GM12865 (cell line): ENCODE measurements at regions not wholly inside any gene's neighbourhood (a gene's known extent, or its start where the extent isn't known, plus 50 kb on each side); places are given as distances from the start of the nearest gene placed in this dataset.

Experiments used
- DNase-seq: peaks from one replicate; pipeline ENCODE4 v3.0.0; 2010; ENCODE audit warnings: low read depth
- H3K4me3 ChIP-seq: 2 replicates; pipeline ENCODE4 v1.5.1; 2011; ENCODE audit warnings: mild to moderate bottlenecking, low read depth, low read length, control low read depth
- TF ChIP-seq, protein P1 (sequence below): IDR thresholded peaks from 2 replicates; pipeline ENCODE4 v1.5.1; 2011; ENCODE audit warnings: low read length, control low read depth, low read depth, inconsistent platforms; ENCODE audit not compliant: insufficient read depth; ENCODE audit errors: missing control alignments

GRCh38 chr2:66059332-66059731 lies 375.6 kb upstream of the MEIS1 start:
- DNase-seq: no peak

GRCh38 chr2:66058675-66059074 lies 376.2 kb upstream of the MEIS1 start:
- no peak for DNase-seq
- TF ChIP-seq, protein P1, sequence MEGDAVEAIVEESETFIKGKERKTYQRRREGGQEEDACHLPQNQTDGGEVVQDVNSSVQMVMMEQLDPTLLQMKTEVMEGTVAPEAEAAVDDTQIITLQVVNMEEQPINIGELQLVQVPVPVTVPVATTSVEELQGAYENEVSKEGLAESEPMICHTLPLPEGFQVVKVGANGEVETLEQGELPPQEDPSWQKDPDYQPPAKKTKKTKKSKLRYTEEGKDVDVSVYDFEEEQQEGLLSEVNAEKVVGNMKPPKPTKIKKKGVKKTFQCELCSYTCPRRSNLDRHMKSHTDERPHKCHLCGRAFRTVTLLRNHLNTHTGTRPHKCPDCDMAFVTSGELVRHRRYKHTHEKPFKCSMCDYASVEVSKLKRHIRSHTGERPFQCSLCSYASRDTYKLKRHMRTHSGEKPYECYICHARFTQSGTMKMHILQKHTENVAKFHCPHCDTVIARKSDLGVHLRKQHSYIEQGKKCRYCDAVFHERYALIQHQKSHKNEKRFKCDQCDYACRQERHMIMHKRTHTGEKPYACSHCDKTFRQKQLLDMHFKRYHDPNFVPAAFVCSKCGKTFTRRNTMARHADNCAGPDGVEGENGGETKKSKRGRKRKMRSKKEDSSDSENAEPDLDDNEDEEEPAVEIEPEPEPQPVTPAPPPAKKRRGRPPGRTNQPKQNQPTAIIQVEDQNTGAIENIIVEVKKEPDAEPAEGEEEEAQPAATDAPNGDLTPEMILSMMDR: no peak
- H3K4me3 ChIP-seq: no peak overlapping the region

More at GRCh38 chr2:66059332-66059731, 375.6 kb upstream of the MEIS1 start:
- H3K4me3 ChIP-seq: no peak overlapping the region
- TF ChIP-seq, protein P1: no peak

- TF ChIP-seq, protein P1: no peak
- no peak overlapping the region for H3K4me3 ChIP-seq
- no peak for DNase-seq
These were observed 377.1 kb upstream of the MEIS1 start for GRCh38 chr2:66057844-66058243.

DNA sequence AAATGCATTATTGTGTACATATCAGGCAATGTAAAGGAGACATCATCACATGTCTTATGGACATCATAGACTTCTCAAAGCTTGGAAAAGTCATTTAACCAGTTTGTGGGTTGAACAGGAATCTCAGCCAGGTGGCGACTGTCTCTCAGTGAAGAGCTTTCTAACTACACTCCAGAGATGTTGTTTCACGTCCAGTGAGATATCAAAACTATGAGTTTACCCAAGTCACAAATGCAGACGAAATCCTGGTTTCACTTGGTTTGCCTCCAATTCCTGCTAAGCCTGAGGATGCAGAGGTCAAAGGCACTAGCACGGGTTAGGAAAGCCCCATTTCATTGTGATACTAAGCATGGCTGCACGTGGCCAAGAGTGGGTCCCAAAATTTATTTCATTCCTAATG lies 384.5 kb upstream of the MEIS1 start:
- DNase-seq: no peak
- TF ChIP-seq, protein P1: no peak
- H3K4me3 ChIP-seq: no peak overlapping the region

DNA sequence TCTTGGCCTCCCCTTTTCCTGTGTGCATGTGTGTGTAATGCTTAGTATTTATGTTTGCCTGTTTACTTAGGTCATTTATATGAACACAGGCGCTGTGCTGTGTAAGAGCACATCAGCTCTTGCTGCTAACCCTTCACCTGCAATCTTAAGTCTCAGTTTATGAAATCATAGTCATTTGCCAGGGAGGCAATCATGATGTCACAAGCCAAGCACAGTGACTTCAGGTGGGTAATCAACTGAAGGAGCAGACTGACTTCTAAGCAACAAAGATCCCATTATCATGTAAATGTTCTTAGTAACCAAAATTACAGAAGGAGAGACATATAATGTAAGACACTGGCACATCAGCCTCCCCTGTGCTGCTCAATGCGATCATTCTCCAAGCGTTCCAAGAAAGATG lies 386.3 kb upstream of the MEIS1 start:
- no peak overlapping the region for H3K4me3 ChIP-seq
- no peak for DNase-seq
- TF ChIP-seq, protein P1: no peak

DNA sequence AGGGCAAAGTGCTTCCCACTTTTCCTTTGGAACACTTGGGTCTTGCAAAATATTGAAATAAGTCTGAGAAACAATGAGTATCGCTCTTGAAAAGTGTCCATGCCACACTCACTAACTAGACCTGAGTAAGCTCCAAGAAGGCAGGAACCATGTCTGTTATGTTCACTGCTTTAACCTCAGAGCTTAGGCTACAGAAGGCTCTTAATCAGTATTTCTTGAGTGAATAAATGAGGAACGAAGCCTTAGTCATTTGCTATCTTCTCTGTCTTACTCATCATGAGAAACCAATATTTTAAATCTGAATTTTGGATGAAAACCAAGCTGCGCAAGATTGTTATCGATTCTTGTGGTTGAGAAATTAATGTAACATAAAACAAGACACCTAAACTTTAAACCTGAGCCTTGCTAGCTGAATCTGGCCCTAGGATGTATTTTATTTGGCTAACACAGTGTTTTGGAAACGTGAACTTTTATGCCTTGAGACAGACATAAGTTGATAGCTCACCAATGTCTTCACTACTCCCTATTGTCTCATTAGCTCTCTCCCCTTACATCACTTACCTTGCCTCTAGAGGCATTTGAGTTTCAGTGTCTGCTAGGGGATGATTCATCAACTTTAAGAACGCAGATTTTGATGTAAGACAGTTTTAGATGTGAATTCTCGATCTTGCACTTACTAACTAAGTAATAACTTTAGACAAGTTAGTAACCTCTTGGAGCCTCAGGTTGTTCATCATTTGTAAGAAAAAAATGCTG lies 392.8 kb upstream of the MEIS1 start:
- DNase-seq: no peak
- TF ChIP-seq, protein P1: no peak
- H3K4me3 ChIP-seq: no peak overlapping the region

GRCh38 chr2:66036948-66037347 lies 398.0 kb upstream of the MEIS1 start:
- TF ChIP-seq, protein P1: no peak
- H3K4me3 ChIP-seq: no peak overlapping the region
- no peak for DNase-seq
